ENCODE measurements at regions not wholly inside any gene's neighbourhood (a gene's known extent, or its start where the extent isn't known, plus 50 kb on each side); places are given as distances from the start of the nearest gene placed in this dataset.

DNA sequence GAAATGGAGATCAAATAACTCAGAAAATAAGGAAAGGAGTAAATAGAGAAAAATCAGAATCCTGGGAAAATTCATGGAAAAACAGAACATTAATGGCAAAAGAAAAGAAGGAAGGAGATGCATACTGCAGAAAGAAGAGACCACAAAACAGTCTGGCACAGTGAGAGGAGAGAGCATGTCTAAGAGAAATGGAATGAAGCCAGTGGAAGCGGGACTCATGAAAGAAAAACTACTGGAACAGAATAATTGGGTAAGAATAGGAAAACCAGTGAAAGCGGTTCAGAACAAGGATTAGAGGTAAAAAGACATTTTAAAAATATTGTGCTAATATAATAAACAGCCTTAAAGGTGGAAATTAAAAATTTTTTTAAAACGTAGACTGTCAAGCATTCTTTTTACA, 93.6 kb upstream of the GREM2 start:
- TF ChIP-seq, protein P1, sequence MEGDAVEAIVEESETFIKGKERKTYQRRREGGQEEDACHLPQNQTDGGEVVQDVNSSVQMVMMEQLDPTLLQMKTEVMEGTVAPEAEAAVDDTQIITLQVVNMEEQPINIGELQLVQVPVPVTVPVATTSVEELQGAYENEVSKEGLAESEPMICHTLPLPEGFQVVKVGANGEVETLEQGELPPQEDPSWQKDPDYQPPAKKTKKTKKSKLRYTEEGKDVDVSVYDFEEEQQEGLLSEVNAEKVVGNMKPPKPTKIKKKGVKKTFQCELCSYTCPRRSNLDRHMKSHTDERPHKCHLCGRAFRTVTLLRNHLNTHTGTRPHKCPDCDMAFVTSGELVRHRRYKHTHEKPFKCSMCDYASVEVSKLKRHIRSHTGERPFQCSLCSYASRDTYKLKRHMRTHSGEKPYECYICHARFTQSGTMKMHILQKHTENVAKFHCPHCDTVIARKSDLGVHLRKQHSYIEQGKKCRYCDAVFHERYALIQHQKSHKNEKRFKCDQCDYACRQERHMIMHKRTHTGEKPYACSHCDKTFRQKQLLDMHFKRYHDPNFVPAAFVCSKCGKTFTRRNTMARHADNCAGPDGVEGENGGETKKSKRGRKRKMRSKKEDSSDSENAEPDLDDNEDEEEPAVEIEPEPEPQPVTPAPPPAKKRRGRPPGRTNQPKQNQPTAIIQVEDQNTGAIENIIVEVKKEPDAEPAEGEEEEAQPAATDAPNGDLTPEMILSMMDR (IDR thresholded peaks at IDR 0.05): no peak
- TF ChIP-seq POLR2A (IDR thresholded peaks at IDR 0.05): no peak

All from thyroid gland (tissue), 4 donors.